ENCODE measurements at regions not wholly inside any gene's neighbourhood (a gene's known extent, or its start where the extent isn't known, plus 50 kb on each side); places are given as distances from the start of the nearest gene placed in this dataset.
"Not testable (repeated sequence)": the region's sequence is repeated elsewhere in the genome, so short reads cannot be mapped to it uniquely, and the experiment has no call there.

DNA sequence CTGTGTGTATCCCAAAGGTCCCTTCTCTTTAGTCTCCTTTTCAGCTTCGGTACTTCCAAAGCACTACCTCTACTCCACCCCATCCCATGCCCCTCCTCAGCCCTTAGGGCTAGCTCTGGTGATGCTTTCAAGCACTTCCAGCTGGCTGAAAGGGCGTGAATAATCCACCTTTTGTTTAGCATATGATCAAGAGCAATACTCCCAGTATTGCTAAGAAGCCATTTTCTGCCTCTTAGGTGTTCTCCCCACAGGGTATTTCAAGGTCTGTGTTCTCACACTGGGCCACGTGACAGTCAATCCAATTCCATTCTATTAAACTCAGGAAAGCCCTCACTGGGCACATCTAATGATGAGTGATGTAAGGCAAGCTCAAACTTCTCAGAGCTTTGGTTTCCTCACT is 298.5 kb upstream of the PROX1 start:
- no peak for DNase-seq

DNA sequence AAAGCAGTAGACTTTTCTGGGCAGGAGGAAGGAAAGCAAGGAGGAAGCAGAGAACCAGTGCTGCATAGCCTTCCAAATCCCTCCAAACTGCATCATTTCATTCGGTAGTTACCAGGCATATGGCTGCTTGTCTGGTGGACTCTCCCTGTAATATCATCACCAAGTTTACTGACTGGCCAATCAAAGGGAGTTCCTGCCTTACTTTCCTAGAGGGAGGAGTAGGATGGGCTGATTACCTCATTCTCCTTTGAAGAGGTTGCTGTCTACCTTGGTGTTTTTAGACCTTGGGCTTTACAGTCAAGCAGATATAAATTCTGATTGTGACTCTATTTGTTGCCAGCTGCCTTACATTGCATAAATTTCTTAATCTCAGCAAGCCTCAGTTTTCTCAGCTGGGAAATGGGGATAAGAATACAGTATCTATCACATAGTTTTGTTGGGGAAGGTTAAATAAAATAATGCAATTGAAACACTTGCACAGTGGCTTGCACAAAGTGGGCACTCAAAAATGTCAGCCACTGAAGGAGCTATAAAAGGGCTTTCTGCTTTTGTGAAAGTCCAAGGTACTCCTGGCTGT is 297.3 kb upstream of the PROX1 start:
- DNase-seq = no peak

DNA sequence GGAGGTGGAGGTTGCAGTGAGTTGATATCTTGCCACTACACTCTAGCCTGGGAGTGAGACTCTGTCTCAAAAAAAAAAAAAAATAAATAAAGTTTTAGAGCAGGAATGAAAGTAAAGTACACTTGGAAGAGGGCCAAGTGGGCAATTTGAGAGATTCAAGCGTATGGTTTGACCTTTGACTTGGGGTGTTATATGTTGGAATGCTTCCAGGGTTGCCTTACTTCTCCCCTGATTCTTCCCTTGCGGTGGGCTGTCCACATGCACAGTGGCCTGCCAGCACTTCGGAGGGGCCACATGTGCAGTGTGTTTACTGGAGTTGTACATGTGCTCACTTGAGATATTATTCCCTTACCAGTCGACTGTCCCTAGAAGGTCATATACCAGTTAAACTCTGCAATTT is 295.5 kb upstream of the PROX1 start:
- no peak for DNase-seq

DNA sequence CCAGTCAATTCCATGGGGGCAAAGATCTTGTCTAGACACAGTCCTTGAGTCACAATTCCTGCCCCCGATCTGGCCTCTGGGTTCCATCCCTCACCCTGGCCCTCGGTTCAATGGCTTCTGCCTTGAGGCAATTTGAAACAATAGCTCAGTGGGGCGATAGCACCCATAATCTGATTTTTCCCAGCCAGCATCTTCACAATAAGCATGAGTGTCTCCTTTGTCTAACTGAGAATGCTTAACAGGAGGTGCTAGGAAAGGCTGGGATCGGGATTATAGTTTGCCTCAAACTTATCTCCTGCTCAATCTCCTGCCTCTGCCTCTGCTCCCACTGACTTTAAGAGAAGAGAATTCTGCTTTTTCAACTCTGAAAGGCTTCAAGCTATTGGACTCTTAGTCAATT is 293.9 kb upstream of the PROX1 start:
- no peak for DNase-seq

DNA sequence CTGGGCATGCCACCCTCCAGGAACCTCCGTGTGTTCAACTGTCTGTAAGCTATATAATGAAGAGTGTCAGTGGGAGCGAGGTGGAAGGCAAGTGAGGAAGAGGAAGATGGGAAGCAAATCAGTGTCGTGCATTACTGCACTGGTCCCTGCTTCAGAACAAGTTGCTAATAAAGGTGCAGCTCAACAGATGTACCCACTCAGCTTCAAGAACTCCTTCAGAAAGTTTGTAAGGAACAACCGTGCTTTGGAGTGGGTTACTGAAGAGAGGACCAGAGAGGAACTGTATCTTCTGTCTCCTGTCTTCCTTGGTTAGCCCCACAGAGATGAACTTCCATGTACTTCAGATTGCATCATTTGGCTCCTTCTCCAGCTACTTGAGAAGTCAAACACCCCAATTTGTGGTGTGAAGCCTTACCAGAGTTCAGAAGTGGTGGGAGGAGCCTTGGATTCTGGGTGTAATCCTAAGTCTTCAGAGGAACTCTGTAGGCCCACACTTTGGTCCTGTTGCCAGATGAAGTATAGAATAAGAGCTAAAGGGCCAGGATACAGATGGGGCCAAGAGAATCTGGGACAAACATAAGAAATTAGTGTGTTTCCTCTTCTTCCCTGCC is 290.5 kb upstream of the PROX1 start:
- DNase-seq = no peak

DNA sequence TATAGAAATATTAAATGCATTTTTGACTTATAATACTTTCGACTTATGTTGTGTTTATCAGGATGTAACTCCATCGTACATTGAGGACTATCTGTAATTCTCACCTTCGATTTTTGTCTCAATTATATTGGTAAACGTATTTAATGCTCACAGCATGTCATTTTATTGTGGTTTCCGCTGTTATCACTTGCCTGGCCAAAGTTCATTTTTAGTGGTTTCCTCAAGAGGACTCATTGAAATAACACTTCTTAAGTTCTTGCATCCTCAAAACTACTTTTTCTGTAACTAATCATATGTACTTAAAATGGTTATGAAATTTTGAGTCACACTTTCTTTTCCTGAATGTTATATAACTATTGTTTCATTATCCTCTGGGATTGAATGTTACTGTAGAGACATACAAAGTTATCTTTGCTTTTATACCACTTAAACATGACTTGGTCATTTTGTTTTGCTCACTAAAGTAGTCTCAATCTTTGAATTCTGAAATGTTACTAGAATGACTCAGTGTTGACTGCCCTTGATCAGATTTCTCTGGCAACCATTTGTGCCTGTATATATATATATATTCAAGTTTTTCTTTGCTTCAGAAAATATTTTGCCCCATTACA is 289.6 kb upstream of the PROX1 start:
- DNase-seq = no peak

DNA sequence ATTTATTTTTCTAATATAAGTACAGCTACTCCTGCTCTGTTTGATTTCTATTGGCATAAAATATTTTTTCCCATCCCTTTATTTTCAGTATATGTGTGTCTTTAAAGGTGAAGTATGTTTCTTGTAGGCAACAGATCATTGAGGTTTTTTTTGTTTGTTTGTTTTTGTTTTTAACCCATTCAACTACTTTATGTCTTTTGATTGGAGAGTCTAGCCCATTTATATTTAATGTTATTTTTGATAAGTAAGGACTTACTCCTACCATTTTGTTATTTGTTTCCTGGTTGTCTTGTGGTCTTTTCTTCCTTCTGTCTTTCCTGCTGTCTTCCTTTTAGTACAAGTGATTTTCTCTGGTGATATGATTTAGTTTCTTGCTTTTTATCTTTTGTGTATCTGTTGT is 285.1 kb upstream of the PROX1 start:
- no peak for DNase-seq

DNA sequence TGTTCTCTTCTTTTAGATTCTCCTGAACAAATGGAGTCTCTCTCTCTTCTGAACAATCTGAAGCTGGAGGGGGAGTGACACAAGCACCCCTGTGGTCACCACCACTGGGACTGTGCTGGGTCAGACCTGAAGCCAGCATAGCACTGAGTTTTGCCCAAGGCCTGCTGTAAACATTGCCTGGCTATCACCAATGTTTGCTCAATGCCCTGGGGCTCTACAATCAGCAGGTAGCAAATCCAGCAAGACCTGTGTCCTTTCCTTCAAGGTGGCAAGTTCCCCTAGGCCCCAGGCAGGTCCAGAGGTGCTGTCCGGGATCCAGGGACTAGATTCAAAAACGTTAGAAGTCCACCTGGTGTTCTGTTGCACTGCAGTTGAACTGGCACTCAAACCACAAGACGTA is 282.8 kb upstream of the PROX1 start:
- DNase-seq = no peak

DNA sequence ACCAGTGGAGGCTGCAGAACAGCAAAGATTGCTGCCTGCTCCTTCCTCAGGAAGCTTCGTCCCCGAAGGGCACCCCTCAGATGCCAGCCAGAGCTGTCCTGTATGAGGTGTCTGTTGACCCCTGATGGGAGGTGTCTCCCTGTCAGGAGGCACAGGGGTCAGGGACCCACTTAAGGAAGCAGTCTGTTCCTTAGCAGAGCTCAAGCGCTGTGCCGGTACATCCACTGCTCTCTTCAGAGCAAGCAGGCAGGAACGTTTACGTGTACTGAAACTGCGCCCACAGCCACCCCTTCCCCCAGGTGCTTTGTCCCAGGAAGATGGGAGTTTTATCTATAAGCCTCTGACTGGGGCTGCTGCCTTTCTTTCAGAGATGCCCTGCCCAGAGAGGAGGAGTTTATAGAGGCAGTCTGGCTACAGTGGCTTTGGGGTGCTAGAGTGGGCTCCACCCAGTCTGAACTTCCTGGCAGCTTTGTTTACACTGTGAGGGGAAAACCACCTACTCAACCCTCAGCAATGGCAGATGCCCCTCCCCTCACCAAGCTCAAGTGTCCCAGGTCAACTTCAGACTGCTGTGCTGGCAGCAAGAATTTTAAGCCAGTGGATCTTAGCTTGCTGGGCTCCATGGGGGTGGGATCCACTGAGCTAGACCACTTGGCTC is 275.8 kb upstream of the PROX1 start:
- not testable (repeated sequence) for DNase-seq

DNA sequence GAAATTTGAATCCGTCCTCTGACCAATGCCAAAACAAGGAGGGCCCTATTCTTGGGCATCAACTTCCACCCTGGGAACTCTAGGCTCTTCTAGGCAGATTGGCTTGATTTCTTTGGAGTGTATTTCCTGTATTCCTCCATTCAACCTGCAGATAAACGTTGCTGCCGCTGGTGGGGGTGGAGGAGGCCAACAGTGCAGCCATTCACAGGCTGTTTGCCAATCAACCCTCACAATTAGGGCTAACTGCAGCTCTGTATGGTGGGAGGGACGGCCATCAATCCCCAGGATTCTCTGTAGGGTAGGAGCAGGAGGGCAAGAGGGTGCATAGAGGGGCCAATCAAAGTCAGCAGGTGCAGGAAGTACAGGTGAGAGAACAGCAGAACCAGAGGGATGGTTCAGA is 273.1 kb upstream of the PROX1 start:
- no peak for DNase-seq

DNA sequence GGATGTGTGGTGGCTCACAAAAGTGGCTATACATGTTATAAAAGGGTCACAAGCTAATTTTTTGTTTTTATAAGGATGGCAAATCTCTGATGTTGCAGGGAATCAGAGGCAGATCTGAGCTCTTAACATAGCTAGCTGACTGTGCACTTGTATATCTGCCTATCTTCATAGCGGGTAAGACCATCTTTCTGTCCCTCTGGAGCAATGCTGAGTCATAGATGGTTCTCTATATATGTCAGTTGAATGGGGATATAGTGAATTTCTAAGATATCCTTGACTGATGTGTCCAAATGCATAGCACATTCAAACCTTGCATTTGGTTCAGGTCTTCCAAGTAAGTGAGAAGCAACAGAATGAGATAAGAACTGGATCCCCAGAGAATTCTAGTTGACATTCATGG is 272.6 kb upstream of the PROX1 start:
- DNase-seq = no peak

DNA sequence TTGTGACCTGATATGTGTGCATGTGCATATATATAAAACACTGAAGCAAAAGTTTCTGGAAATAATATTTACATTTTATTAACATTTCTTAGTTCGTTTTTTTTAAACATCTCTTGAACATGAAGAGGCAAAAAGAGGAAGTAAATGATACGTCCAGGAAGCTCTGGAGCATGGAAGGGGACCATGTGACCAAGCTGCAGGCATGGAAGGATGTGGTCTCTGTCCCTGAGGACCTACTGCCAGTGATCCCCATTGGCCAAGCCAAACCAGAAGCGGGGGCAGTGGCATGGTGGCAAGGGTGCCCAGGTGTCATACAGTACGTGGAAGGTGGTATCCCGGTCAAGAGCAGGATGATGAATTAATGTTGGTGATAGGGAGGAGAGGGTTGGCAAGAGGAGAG is 268.3 kb upstream of the PROX1 start:
- no peak for DNase-seq

DNA sequence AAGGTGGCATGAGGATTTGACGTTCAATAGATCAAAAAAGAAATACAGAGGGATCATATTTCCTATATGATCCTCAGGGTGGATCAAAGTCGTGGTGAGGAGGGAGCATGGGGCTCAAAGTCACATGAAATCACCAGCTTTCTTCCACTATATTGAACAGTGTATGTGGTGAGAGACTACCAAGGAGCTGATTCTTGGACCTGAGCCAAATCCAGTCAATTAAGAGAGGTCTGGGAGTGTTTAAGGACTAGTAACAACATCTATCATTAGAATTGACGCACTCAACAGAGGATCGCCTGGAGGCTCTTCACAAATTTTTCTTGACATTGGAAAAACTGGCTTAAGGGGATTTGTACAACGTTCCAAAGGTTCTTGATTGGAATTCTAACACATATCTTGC is 267.7 kb upstream of the PROX1 start:
- no peak for DNase-seq

DNA sequence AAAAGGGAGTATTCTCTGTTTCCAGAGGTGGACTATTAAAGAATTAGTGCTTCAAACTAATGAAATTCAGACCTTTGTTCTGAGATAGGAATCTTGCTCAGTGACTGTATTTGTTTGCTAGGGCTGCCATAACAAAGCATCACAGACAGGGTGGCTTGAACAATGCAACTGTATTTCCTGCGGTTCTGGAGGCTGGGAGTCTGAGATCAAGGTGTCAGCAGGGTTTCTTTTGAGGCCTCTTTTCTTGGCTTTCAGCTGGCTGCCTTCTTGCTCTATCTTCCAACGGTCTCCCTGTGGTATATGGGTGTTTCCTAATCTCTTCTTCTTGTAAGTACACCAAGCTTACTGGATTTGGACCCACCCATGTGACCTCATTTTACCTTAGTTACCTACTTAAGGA is 264.6 kb upstream of the PROX1 start:
- no peak for DNase-seq

DNA sequence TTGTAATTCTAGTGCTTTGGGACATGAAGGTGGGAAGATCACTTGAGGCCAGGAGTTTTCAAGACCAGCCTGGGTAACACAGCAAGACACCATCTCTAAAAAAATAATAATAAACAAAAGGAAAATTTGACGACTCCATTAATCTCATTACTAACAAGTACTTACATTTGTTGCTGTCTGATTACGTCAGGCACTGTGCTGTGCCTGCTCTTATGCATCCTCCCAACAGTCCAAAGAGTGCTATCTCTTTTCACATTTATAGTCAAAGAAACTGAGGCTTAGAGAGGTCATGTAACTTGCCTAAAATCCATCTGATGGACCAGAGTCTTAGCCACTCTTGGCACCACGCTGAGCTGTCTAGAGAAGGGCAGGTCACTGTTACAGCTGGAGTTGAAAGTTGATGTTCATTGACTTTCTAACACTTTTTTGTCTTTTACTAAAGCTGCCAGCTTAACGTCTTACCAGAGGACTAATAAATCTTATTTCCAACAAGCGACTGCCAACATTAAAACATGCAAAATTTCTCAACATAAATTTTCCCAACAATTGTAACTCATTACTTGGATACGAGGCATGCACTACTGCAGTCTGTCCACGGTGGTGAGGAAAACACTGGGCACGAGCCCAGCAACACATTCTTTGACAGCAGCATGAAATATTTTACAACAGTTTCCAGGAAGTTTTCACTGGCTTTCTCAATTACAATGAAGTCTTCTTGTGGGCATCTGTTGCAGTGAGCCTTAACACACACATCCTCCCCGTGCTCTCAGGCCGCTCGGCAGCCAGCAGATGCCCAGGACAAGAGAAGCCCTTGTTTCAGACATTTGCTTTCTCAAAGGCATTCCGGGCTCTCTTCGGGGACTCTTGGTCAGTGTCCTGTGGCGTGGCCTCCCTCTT is 262.9 kb upstream of the PROX1 start:
- DNase-seq = no peak

DNA sequence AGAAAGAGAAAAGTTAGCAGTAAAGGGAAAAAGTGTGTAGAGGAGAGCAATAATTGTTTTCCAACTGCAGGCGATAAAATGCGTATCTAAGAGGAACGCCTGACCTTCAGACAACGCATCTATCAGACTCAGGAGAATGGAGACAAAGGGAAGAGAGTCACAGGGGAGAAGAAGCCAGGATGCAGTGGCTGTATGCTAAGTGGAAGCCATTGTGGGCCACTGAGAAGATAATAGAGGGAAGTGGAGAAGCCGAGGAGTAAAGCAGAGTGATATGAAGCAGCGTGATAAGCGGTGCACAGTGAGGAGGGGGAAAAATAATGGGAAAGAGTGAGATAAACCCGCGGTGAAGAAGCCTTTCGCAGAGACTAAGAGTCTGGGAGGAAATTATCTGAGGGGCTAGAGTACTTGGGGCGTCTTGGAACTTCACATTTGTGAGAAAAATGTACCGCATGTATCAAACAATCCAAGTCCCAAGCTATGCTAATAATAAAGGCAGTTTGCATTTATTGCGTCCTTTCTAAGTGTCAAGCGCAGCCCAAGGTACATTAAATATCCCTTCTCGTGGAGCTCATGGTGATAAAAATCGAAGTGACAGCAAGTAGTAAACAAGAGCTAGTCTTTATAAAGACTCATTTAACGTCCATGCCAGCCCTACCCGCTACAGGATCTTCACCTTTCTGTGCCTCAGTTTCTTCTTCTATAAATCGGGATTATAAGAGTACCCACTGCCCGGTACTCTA is 259.8 kb upstream of the PROX1 start:
- DNase-seq = no peak

DNA sequence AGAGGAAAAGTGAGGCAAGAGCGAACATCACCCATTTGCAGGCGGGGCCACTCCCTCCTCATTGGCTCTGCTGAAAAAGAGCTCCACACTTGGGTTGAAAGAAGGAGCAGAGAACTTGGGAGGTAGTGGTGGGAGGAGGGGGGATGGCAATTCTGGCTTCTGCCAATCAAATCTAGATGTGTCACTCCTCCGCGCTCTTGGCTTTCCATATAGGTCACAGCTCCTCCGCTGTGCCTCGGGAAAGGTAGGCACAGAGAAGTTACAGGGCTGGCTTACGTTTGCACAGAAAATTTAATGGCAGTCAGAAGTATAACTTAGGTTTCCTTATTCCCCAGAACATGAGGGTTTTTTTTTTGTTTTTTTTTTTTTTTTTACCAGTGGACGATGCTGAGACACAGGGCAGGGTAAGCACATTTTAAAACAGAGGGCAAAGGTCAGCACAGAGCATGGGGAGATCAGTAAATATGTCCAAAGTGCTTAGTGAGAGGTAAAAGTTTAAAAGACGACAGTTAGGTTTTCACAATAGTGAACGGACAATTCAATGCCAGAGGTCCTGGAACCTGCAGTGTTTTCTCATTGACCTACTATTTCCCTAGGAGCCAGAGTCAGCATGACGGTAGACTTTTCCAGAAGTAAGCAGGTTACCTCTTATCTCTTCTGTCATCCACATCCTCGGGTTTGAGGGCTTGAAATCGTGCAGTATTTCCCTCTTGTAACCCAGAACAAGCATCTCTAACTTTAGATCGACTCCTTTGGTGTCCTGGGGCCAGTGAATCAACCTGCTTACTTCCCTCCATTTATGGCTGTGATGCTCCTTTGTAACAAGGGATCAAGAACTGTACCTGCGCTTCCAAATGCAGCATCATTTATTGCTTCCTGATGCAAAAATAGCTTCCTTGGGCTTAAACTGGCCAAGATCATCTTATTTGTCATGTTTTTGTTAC is 258.9 kb upstream of the PROX1 start:
- no peak for DNase-seq

DNA sequence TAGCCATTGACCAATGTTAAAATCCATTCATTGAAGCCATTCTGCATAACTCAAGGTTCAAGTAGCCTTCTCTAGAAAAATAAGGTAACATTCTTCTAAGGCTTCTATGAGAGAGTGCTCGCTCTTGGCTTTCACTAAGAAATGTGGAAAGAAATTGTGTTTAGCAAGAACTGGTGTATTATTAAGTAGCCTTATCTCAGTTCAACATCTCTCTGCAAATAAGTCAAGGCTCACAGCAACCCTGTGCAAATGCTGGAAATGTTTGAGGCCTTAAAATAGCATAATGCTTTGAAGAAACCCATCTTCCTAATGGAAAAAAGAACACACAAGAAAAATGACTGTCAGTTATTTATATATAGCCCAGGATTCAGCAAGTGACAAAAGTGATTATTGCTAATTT is 254.1 kb upstream of the PROX1 start:
- no peak for DNase-seq

DNA sequence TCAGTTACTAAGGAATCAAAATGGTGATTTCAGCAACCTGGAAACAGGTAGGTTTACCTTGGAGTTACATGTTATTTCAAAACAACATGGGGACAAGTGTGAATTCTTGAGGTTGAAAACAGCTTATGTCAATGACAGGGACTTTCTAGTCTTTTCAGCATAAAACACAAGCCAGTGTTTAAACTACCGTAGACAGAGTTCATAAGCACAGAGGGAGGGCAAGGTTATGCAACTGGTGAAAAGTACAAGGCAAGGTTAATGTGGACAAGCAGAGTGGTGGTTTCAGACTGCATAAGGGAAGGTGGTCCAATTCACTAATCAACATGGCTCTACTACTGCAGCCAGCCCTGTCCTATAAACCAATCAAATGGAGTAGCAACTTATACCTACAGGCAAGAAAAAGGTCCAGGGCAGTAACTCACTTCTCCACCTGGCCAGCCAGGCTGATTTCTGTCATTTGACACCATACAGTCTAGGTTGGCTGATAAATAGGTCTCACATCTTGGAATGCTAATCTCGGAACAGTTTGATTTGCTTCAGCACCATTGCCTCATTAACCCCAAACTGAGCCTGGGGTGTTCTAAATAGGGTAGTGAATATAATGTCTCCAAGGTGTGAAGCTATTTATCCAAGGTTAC is 250.3 kb upstream of the PROX1 start:
- DNase-seq = no peak

DNA sequence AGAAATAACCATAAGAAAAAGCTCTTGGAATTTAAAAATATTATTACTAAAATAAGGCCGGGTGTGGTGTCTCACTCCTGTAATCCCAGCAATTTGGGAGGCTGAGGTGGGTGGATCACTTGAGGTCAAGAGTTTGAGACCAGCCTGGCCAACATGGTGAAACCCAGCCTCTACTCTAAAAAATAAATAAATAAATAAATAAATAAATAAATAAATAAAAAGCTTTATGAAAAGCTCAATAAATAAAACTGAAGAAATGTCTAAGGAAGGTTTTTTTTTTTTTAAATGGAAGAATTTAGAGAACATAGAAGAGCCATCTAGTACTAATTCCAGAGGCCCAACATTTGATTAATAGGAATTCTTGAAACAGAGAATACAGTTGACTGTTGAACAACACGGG is 249.1 kb upstream of the PROX1 start:
- no peak for DNase-seq

DNA sequence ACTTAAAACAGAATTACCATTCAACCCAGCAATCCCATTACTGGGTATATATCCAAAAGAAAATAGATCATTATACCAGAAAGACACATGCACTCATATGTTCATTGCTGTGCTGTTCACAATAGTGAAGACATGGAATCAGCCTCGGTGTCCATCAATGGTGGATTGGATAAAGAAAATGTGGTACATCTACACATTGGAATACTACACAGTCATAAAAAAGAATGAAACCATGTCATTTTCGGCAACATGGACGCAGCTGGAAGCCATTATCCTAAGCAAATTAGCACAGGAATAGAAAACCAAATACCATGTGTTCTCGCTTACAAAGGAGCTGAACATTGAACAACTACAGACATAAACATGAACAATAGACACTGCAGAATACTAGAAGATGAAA is 244.8 kb upstream of the PROX1 start:
- no peak for DNase-seq

All from activated CD4-positive, CD25-positive, alpha-beta regulatory T cell (primary cell).